Neural cell (in vitro differentiated cells): ENCODE measurements at regions not wholly inside any gene's neighbourhood (a gene's known extent, or its start where the extent isn't known, plus 50 kb on each side); places are given as distances from the start of the nearest gene placed in this dataset.

Experiments
- H2AFZ ChIP-seq: fragments of 200-600, 300-800 bp; sonication (generic), shearing (Covaris generic); 2 replicates; pipeline ENCODE4 v1.6.0; 2014; ENCODE audit warnings: low read depth, mild to moderate bottlenecking, antibody characterized with exemption, low read length, moderate library complexity
- H3F3A ChIP-seq: fragments of 200-600 bp; shearing (Covaris generic); 2 replicates; pipeline ENCODE4 v1.6.1; 2016; ENCODE audit warnings: mild to moderate bottlenecking, moderate library complexity, mixed read lengths, antibody characterized with exemption, low read length; ENCODE audit not compliant: insufficient read depth, poor library complexity, severe bottlenecking
- H3K27ac ChIP-seq: fragments of 200-600, 300-800 bp; sonication (generic), shearing (Covaris generic); 2 replicates; pipeline ENCODE4 v1.5.1; 2014; ENCODE audit warnings: mild to moderate bottlenecking, low read length, moderate library complexity
- H3K27me3 ChIP-seq: fragments of 300-800, 200-600 bp; sonication (generic), shearing (Covaris generic); 2 replicates; pipeline ENCODE4 v1.6.0; 2014; ENCODE audit warnings: mild to moderate bottlenecking, low read depth, low read length, moderate library complexity; ENCODE audit not compliant: insufficient read depth
- H3K36me3 ChIP-seq: fragments of 300-800, 200-600 bp; sonication (generic), shearing (Covaris generic); 2 replicates; pipeline ENCODE4 v1.5.1; 2014; ENCODE audit warnings: mild to moderate bottlenecking, antibody characterized with exemption, low read length, moderate library complexity; ENCODE audit not compliant: insufficient read depth
- H3K4me2 ChIP-seq: fragments of 300-800, 200-600 bp; sonication (generic), shearing (Covaris generic); 2 replicates; pipeline ENCODE4 v1.6.0; 2014; ENCODE audit warnings: mild to moderate bottlenecking, low read length
- H3K4me3 ChIP-seq: fragments of 300-800, 200-600 bp; sonication (generic), shearing (Covaris generic); 2 replicates; pipeline ENCODE4 v1.5.1; 2014; ENCODE audit warnings: mild to moderate bottlenecking, low read length, moderate library complexity
- H3K79me2 ChIP-seq: fragments of 200-600 bp; shearing (Covaris generic); replicated peaks from 2 replicates; pipeline ENCODE4 v1.6.0; 2014; ENCODE audit warnings: mild to moderate bottlenecking, low read length, moderate library complexity; ENCODE audit not compliant: insufficient read depth
- H3K9ac ChIP-seq: fragments of 300-800, 200-600 bp; sonication (generic), shearing (Covaris generic); 2 replicates; pipeline ENCODE4 v1.6.1; 2016; ENCODE audit warnings: mild to moderate bottlenecking, low read length, mixed read lengths
- H3K9me2 ChIP-seq: fragments of 200-600 bp; shearing (Covaris generic); 2 replicates; pipeline ENCODE4 v1.6.1; 2016; ENCODE audit warnings: mild to moderate bottlenecking, low read length, mixed read lengths; ENCODE audit not compliant: insufficient read depth
- H3K9me3 ChIP-seq: fragments of 200-600, 300-800 bp; sonication (generic), shearing (Covaris generic); 2 replicates; pipeline ENCODE4 v1.6.1; 2016; ENCODE audit warnings: mild to moderate bottlenecking, mixed run types, low read length, moderate library complexity, mixed read lengths
- H4K20me1 ChIP-seq: fragments of 200-600 bp; shearing (Covaris generic); 2 replicates; pipeline ENCODE4 v1.6.1; 2016; ENCODE audit warnings: mild to moderate bottlenecking, mixed run types; ENCODE audit not compliant: insufficient read depth
- CTCF ChIP-seq: fragments of 450-650 bp; IDR thresholded peaks from 2 replicates; pipeline ENCODE4 v1.5.1; 2014; ENCODE audit warnings: antibody characterized with exemption, mild to moderate bottlenecking, moderate library complexity; ENCODE audit not compliant: poor library complexity, severe bottlenecking
- EP300 ChIP-seq: fragments of 450-650 bp; conservative IDR thresholded peaks from 2 replicates; pipeline ENCODE4 v1.6.1; 2014; ENCODE audit warnings: antibody characterized with exemption, mild to moderate bottlenecking, moderate library complexity; ENCODE audit not compliant: poor library complexity, severe bottlenecking
- EZH2 ChIP-seq: fragments of 200-600, 300-800 bp; shearing (Covaris generic), sonication (generic); IDR thresholded peaks from 2 replicates; pipeline ENCODE4 v1.6.1; 2014; ENCODE audit warnings: antibody characterized with exemption, low read length, borderline replicate concordance, mild to moderate bottlenecking; ENCODE audit not compliant: insufficient read depth, poor library complexity, severe bottlenecking
- MXI1 ChIP-seq: fragments of 450-650 bp; conservative IDR thresholded peaks from 2 replicates; pipeline ENCODE4 v1.6.1; 2014; ENCODE audit warnings: antibody characterized with exemption, mild to moderate bottlenecking; ENCODE audit not compliant: poor library complexity, severe bottlenecking
- POLR2AphosphoS5 ChIP-seq: IDR thresholded peaks from 2 replicates; pipeline ENCODE4 v1.6.1; 2012
- RAD21 ChIP-seq: fragments of 450-650 bp; conservative IDR thresholded peaks from 2 replicates; pipeline ENCODE4 v1.6.1; 2014; ENCODE audit warnings: antibody characterized with exemption, mild to moderate bottlenecking, moderate library complexity
- REST ChIP-seq: IDR thresholded peaks from 2 replicates; pipeline ENCODE4 v1.6.1; 2012; ENCODE audit warnings: borderline replicate concordance
- SMC3 ChIP-seq: fragments of 450-650 bp; conservative IDR thresholded peaks from 2 replicates; pipeline ENCODE4 v1.6.1; 2014; ENCODE audit warnings: antibody characterized with exemption, mild to moderate bottlenecking, moderate library complexity; ENCODE audit not compliant: poor library complexity
- TAF1 ChIP-seq: IDR thresholded peaks from 2 replicates; pipeline ENCODE4 v1.6.1; 2012; ENCODE audit warnings: low read depth

- no peaks in the 10 kb centered on the region for H3K27me3 ChIP-seq
- H3K79me2 ChIP-seq, result no peaks in the 10 kb centered on the region
- no peak overlapping the region for H3K27ac ChIP-seq
- no peak overlapping the region for H3K4me2 ChIP-seq
- no peak overlapping the region for H2AFZ ChIP-seq
- H3F3A ChIP-seq, result no peaks in the 10 kb centered on the region
- H3K9ac ChIP-seq, result no peak overlapping the region
- no peaks in the 10 kb centered on the region for H3K36me3 ChIP-seq
- no peak for TF ChIP-seq SMC3
- H3K9me2 ChIP-seq, result no peaks in the 10 kb centered on the region
- no peaks in the 10 kb centered on the region for H3K9me3 ChIP-seq
- no peaks in the 10 kb centered on the region for H4K20me1 ChIP-seq
- H3K4me3 ChIP-seq, result no peak overlapping the region
Observed at GRCh38 chr4:46594661-46595060, 204.7 kb upstream of the GABRA2 start.

- H3K36me3 ChIP-seq, result no peaks in the 10 kb centered on the region
- H2AFZ ChIP-seq, result no peak overlapping the region
- H3K9ac ChIP-seq, result no peak overlapping the region
Observed at GRCh38 chr4:46586566-46586965, 196.6 kb upstream of the GABRA2 start.

More at GRCh38 chr4:46586566-46586965, 196.6 kb upstream of the GABRA2 start:
- no peak overlapping the region for H3K4me2 ChIP-seq
- H3K4me3 ChIP-seq, result no peak overlapping the region
- H3K27ac ChIP-seq, result no peak overlapping the region
- H3K9me3 ChIP-seq, result no peaks in the 10 kb centered on the region
- no peaks in the 10 kb centered on the region for H3K27me3 ChIP-seq
- H3K79me2 ChIP-seq, result no peaks in the 10 kb centered on the region
- H4K20me1 ChIP-seq, result no peaks in the 10 kb centered on the region
- no peaks in the 10 kb centered on the region for H3F3A ChIP-seq
- no peaks in the 10 kb centered on the region for H3K9me2 ChIP-seq
- TF ChIP-seq CTCF (no peak), MXI1 (no peak), EZH2 (no peak), POLR2AphosphoS5 (no peak), TAF1 (no peak), REST (no peak), EP300 (no peak), RAD21 (no peak), SMC3 (no peak)
